H1 (cell line): ENCODE measurements at regions not wholly inside any gene's neighbourhood (a gene's known extent, or its start where the extent isn't known, plus 50 kb on each side); places are given as distances from the start of the nearest gene placed in this dataset.

Experiments used
- CTCF ChIA-PET: fragments of 300-600 bp; sonication (Branson Sonifier 250); formaldehyde crosslinking; loops from one replicate; lab custom pipeline; 2021; ENCODE audit not compliant: partially characterized antibody; lab: Charles Lee
- POLR2A ChIA-PET: fragments of 300-600 bp; sonication (Branson Sonifier 250); formaldehyde crosslinking; loops from one replicate; lab custom pipeline; 2021; ENCODE audit warnings: inconsistent platforms; ENCODE audit not compliant: partially characterized antibody; lab: Charles Lee
- DNase-seq, 2 experiments: peaks; one replicate each; pipeline versions ENCODE4 v3.0.0 to v3.0.0-alpha.2; 2010 to 2022; ENCODE audit warnings: low spot score in 2 of 2, low read depth in 1 of 2, mixed read lengths in 1 of 2
- FAIRE-seq: peaks from 2 replicates; lab custom pipeline; 2011; peaks lifted over from hg19 to GRCh38; lab: Jason Lieb, UNC
- H2AFZ ChIP-seq: 2 replicates; pipeline ENCODE4 v1.8.1; 2012; ENCODE audit warnings: low read length, inconsistent platforms
- H2AK5ac ChIP-seq: 2 replicates; pipeline ENCODE4 v1.6.1; 2013; ENCODE audit warnings: low read depth, low read length
- H2BK120ac ChIP-seq: replicated peaks from 2 replicates; pipeline ENCODE3; 2013; ENCODE audit warnings: low read depth, low read length, inconsistent platforms
- H2BK12ac ChIP-seq: 2 replicates; pipeline ENCODE4 v1.6.1; 2013; ENCODE audit warnings: low read depth, low read length
- H2BK15ac ChIP-seq: 2 replicates; pipeline ENCODE4 v1.6.1; 2013; ENCODE audit warnings: low read length
- H2BK20ac ChIP-seq: 2 replicates; pipeline ENCODE4 v1.6.1; 2013; ENCODE audit warnings: low read length
- H2BK5ac ChIP-seq: 2 replicates; pipeline ENCODE4 v1.6.1; 2013; ENCODE audit warnings: low read depth, low read length
- H3K14ac ChIP-seq: 2 replicates; pipeline ENCODE4 v1.6.1; 2013; ENCODE audit warnings: inconsistent platforms; ENCODE audit not compliant: insufficient read length
- H3K18ac ChIP-seq: 2 replicates; pipeline ENCODE4 v1.6.1; 2013; ENCODE audit warnings: low read length; ENCODE audit errors: extremely low read depth
- H3K23ac ChIP-seq: 2 replicates; pipeline ENCODE4 v1.6.1; 2013; ENCODE audit warnings: inconsistent platforms; ENCODE audit not compliant: insufficient read length
- H3K23me2 ChIP-seq: 2 replicates; pipeline ENCODE4 v1.6.1; 2013; ENCODE audit warnings: low read depth, low read length
- H3K27ac ChIP-seq: 2 replicates; pipeline ENCODE4 v1.6.1; 2011; ENCODE audit warnings: low read depth, low read length, inconsistent platforms
- H3K27me3 ChIP-seq, 4 experiments: replicated peaks in 1 of 4; 1 replicate in 1 of 4; 2 replicates in 3 of 4; pipeline versions ENCODE4 v1.6.1 to v1.8.1; 2011 to 2013; ENCODE audit warnings: low read length in 3 of 4, mild to moderate bottlenecking in 3 of 4, inconsistent platforms in 2 of 4, mixed read lengths in 2 of 4, moderate library complexity in 1 of 4; ENCODE audit not compliant: control insufficient read depth in 3 of 4, insufficient read depth in 3 of 4; ENCODE audit errors: extremely low read depth in 1 of 4
- H3K36me3 ChIP-seq, 4 experiments: 2 replicates each; pipeline versions ENCODE4 v1.6.1 to v1.8.1; 2011 to 2013; ENCODE audit warnings: mild to moderate bottlenecking in 4 of 4, low read length in 3 of 4, moderate library complexity in 2 of 4, control low read depth in 1 of 4, inconsistent platforms in 1 of 4; ENCODE audit not compliant: insufficient read depth in 4 of 4, control insufficient read depth in 2 of 4
- H3K4ac ChIP-seq: replicated peaks from 2 replicates; pipeline ENCODE3; 2013; ENCODE audit warnings: low read length, low read depth, mixed read lengths, inconsistent platforms; ENCODE audit not compliant: insufficient read length
- H3K4me1 ChIP-seq, 4 experiments: replicated peaks in 1 of 4; 1 replicate in 1 of 4; 2 replicates in 3 of 4; pipeline versions ENCODE4 v1.6.1 to v1.8.1; 2011 to 2013; ENCODE audit warnings: low read length in 3 of 4, inconsistent platforms in 2 of 4, mixed read lengths in 1 of 4; ENCODE audit not compliant: insufficient read depth in 4 of 4, control insufficient read depth in 3 of 4
- H3K4me2 ChIP-seq, 2 experiments: 2 replicates each; pipeline versions ENCODE4 v1.6.1 to v1.8.1; 2011 to 2013; ENCODE audit warnings: low read depth in 2 of 2, low read length in 2 of 2, control low read depth in 1 of 2, inconsistent platforms in 1 of 2, mild to moderate bottlenecking in 1 of 2; ENCODE audit not compliant: insufficient read depth in 1 of 2
- H3K4me3 ChIP-seq, 4 experiments: fragments of 200-600, 300-600 bp in 1 of 4; sonication (generic), shearing (Covaris generic), sonication (Bioruptor Twin) in 1 of 4; 2 replicates each; pipeline versions ENCODE4 v1.5.1 to v1.8.1; 2011 to 2016; ENCODE audit warnings: low read length in 4 of 4, low read depth in 3 of 4, control low read depth in 2 of 4, inconsistent platforms in 2 of 4, mild to moderate bottlenecking in 2 of 4, mixed read lengths in 1 of 4, moderate library complexity in 1 of 4; ENCODE audit not compliant: insufficient read depth in 2 of 4; ENCODE audit errors: extremely low read depth in 1 of 4
- H3K56ac ChIP-seq: replicated peaks from 2 replicates; pipeline ENCODE3; 2013; ENCODE audit warnings: low read depth, mild to moderate bottlenecking, mixed read lengths, low read length, inconsistent platforms; ENCODE audit not compliant: insufficient read length
- H3K79me1 ChIP-seq: 2 replicates; pipeline ENCODE4 v1.6.1; 2013; ENCODE audit warnings: low read depth, low read length, control low read depth
- H3K79me2 ChIP-seq, 2 experiments: 2 replicates each; pipeline versions ENCODE4 v1.6.1 to v1.8.1; 2012 to 2013; ENCODE audit warnings: low read length in 2 of 2, mild to moderate bottlenecking in 2 of 2, inconsistent platforms in 1 of 2; ENCODE audit not compliant: insufficient read depth in 2 of 2, control insufficient read depth in 1 of 2
- H3K9ac ChIP-seq, 4 experiments: replicated peaks in 1 of 4; 1 replicate in 1 of 4; 2 replicates in 3 of 4; pipeline versions ENCODE4 v1.6.1 to v1.8.1; 2011 to 2013; ENCODE audit warnings: low read depth in 3 of 4, low read length in 3 of 4, control low read depth in 2 of 4, mild to moderate bottlenecking in 2 of 4, moderate library complexity in 2 of 4, inconsistent platforms in 1 of 4; ENCODE audit errors: extremely low read depth in 1 of 4
- H3K9me3 ChIP-seq, 2 experiments: 2 replicates each; pipeline versions ENCODE4 v1.6.1 to v1.8.1; 2012 to 2013; ENCODE audit warnings: mild to moderate bottlenecking in 2 of 2, moderate library complexity in 2 of 2, control low read depth in 1 of 2, inconsistent platforms in 1 of 2, low read depth in 1 of 2, low read length in 1 of 2, mixed read lengths in 1 of 2; ENCODE audit not compliant: insufficient read depth in 2 of 2
- H4K20me1 ChIP-seq, 2 experiments: replicated peaks in 1 of 2; 2 replicates each; pipeline versions ENCODE3 to v1.8.1; 2011 to 2013; ENCODE audit warnings: inconsistent platforms in 2 of 2, low read length in 2 of 2, mild to moderate bottlenecking in 1 of 2; ENCODE audit not compliant: insufficient read depth in 2 of 2, control insufficient read depth in 1 of 2
- H4K5ac ChIP-seq: 2 replicates; pipeline ENCODE4 v1.6.1; 2013; ENCODE audit warnings: low read length, low read depth, mixed read lengths, inconsistent platforms; ENCODE audit not compliant: insufficient read length
- H4K8ac ChIP-seq: 2 replicates; pipeline ENCODE4 v1.8.0; 2013; ENCODE audit warnings: mild to moderate bottlenecking, moderate library complexity, low read length, inconsistent platforms; ENCODE audit not compliant: insufficient read depth; ENCODE audit errors: extremely low read depth
- H4K91ac ChIP-seq: replicated peaks from 2 replicates; pipeline ENCODE3; 2013; ENCODE audit warnings: low read length, mixed read lengths, inconsistent platforms; ENCODE audit not compliant: insufficient read length
- JUN ChIP-seq: IDR thresholded peaks from 2 replicates; pipeline ENCODE4 v1.6.1; 2011; ENCODE audit warnings: low read depth, mild to moderate bottlenecking, improper control_type of control experiment, low read length
- NANOG ChIP-seq: IDR thresholded peaks from 2 replicates; pipeline ENCODE4 v1.6.1; 2011; ENCODE audit warnings: low read length, low read depth, mild to moderate bottlenecking, inconsistent platforms; ENCODE audit not compliant: insufficient read depth, poor library complexity, severe bottlenecking
- YY1 ChIP-seq: IDR thresholded peaks from 2 replicates; pipeline ENCODE4 v1.6.1; 2011; ENCODE audit warnings: low read depth, mild to moderate bottlenecking, low read length
- WGBS, 2 experiments: shearing (Covaris generic) in 1 of 2; methylation state at CpG; one replicate each; pipeline versions ENCODE4 v1.1.6 to v1.1.7; 2013 to 2015; ENCODE audit warnings: low lambda C conversion rate in 2 of 2, mixed read lengths in 2 of 2, inconsistent platforms in 1 of 2, low coverage in 1 of 2, missing lambda C conversion rate in 1 of 2; ENCODE audit not compliant: insufficient replicate concordance in 2 of 2, insufficient coverage in 1 of 2, insufficient read length in 1 of 2; ENCODE audit errors: extremely low coverage in 1 of 2, missing lambda C conversion rate in 1 of 2; 5-methylcytosine and 5-hydroxymethylcytosine counted together

- no peak overlapping the region for H2AFZ ChIP-seq
- H3K4me3 ChIP-seq, result no peak overlapping the region
- WGBS, 2 experiments, result 89% methylated on average over 6 of the region's 10 CpGs; no CpG with 5 or more reads in 1 of the 2 experiments
- TF ChIP-seq JUN (no peak), NANOG (no peak), YY1 (no peak)
Observed at GRCh38 chrX:39011454-39012221, 210.4 kb downstream of the MID1IP1 start.

More at GRCh38 chrX:39011454-39012221, 210.4 kb downstream of the MID1IP1 start:
- Histone ChIP-seq H2BK15ac (no peak overlapping the region), H3K27me3 (no peaks in the 10 kb centered on the region), H3K36me3 (no peaks in the 10 kb centered on the region), H3K9ac (no peak overlapping the region), H2AK5ac (no peak overlapping the region), H3K4me2 (no peak overlapping the region), H4K5ac (no peak overlapping the region), H3K27ac (no peak overlapping the region), H3K56ac (no peak overlapping the region), H3K4me1 (no peaks in the 10 kb centered on the region), H3K23ac (no peak overlapping the region), H2BK12ac (no peak overlapping the region), H2BK120ac (no peak overlapping the region), H4K20me1 (no peaks in the 10 kb centered on the region), H2BK5ac (no peak overlapping the region), H2BK20ac (no peak overlapping the region), H4K91ac (no peak overlapping the region), H3K23me2 (no peaks in the 10 kb centered on the region), H3K9me3 (no peaks in the 10 kb centered on the region), H3K79me1 (no peaks in the 10 kb centered on the region), H3K4ac (no peak overlapping the region), H3K14ac (no peak overlapping the region), H3K18ac (no peak overlapping the region), H3K79me2 (no peaks in the 10 kb centered on the region), H4K8ac (no peak overlapping the region)
- DNase-seq (no peak), FAIRE-seq (no peak)
- POLR2A ChIA-PET, result interaction anchor here (0.9 kb wide), 1 partner anchor 11 kb away, joined by 3 read pairs; no protein-coding TSS in a partner anchor
- CTCF ChIA-PET, result no interaction called here
